SK-N-SH (cell line): ENCODE measurements at regions not wholly inside any gene's neighbourhood (a gene's known extent, or its start where the extent isn't known, plus 50 kb on each side); places are given as distances from the start of the nearest gene placed in this dataset.

Experiments
- CTCF ChIA-PET: fragments of 300-600, 350-600 bp; formaldehyde crosslinking; extraction: SDS; loops from one replicate; lab custom pipeline; 2021; lab: Yijun Ruan, JAX
- POLR2A ChIA-PET: fragments of 350-600 bp; sonication (Branson Sonifier 250); formaldehyde crosslinking; extraction: SDS; loops from one replicate; lab custom pipeline; 2020; ENCODE audit warnings: antibody characterized with exemption, inconsistent platforms; lab: Yijun Ruan, JAX
- DNase-seq: peaks from one replicate; pipeline ENCODE4 v3.0.0; 2012
- H2AFZ ChIP-seq: fragments of 200-600 bp; sonication (generic); 2 replicates; pipeline ENCODE4 v1.8.1; 2016; ENCODE audit warnings: antibody characterized with exemption, mild to moderate bottlenecking, low read depth
- H3F3A ChIP-seq: fragments of 200-600 bp; sonication (generic); replicated peaks from 2 replicates; pipeline ENCODE3; 2016; ENCODE audit warnings: antibody characterized with exemption, mild to moderate bottlenecking; ENCODE audit not compliant: insufficient read depth
- H3K27ac ChIP-seq, 2 experiments: fragments of 200-500 bp in 1 of 2; fragments of 200-600 bp in 1 of 2; sonication (Bioruptor generic) in 1 of 2; sonication (generic), shearing (Covaris generic) in 1 of 2; 2 replicates each; pipeline versions ENCODE4 v1.5.1 to v1.6.1; 2014 to 2016; ENCODE audit warnings: low read depth in 2 of 2, inconsistent platforms in 1 of 2, low read length in 1 of 2, mild to moderate bottlenecking in 1 of 2, mixed read lengths in 1 of 2
- H3K27me3 ChIP-seq: fragments of 200-600 bp; sonication (generic), shearing (Covaris generic); 2 replicates; pipeline ENCODE4 v1.6.1; 2016; ENCODE audit warnings: mixed run types; ENCODE audit not compliant: insufficient read depth
- H3K36me3 ChIP-seq, 2 experiments: fragments of 200-500 bp in 1 of 2; fragments of 200-600 bp in 1 of 2; sonication (Bioruptor generic) in 1 of 2; sonication (generic) in 1 of 2; replicated peaks in 1 of 2; 2 replicates each; pipeline versions ENCODE3 to v1.5.1; 2014 to 2016; ENCODE audit warnings: low read length in 1 of 2, mild to moderate bottlenecking in 1 of 2; ENCODE audit not compliant: insufficient read depth in 2 of 2, control insufficient read depth in 1 of 2
- H3K4me1 ChIP-seq, 2 experiments: fragments of 200-500 bp in 1 of 2; fragments of 200-600 bp in 1 of 2; sonication (Bioruptor generic) in 1 of 2; sonication (generic), shearing (Covaris generic) in 1 of 2; 2 replicates each; pipeline versions ENCODE4 v1.5.1 to v1.6.1; 2014 to 2016; ENCODE audit warnings: low read depth in 1 of 2, low read length in 1 of 2, mixed run types in 1 of 2; ENCODE audit not compliant: insufficient read depth in 2 of 2, control insufficient read depth in 1 of 2
- H3K4me2 ChIP-seq: fragments of 200-600 bp; sonication (generic), shearing (Covaris generic); 2 replicates; pipeline ENCODE4 v1.6.1; 2017; ENCODE audit warnings: mixed run types
- H3K4me3 ChIP-seq, 2 experiments: fragments of 200-500 bp in 1 of 2; fragments of 200-600 bp in 1 of 2; sonication (Bioruptor generic) in 1 of 2; sonication (generic), shearing (Covaris generic) in 1 of 2; 2 replicates each; pipeline versions ENCODE4 v1.5.1 to v1.8.1; 2014 to 2016; ENCODE audit warnings: low read depth in 2 of 2, inconsistent platforms in 1 of 2, low read length in 1 of 2, mild to moderate bottlenecking in 1 of 2, mixed read lengths in 1 of 2, moderate library complexity in 1 of 2
- H3K79me2 ChIP-seq: fragments of 200-600 bp; sonication (generic); 2 replicates; pipeline ENCODE4 v1.8.1; 2017; ENCODE audit warnings: mild to moderate bottlenecking; ENCODE audit not compliant: insufficient read depth
- H3K9ac ChIP-seq: fragments of 200-600 bp; sonication (generic); 2 replicates; pipeline ENCODE4 v1.6.1; 2017; ENCODE audit warnings: mixed run types
- H3K9me2 ChIP-seq: fragments of 200-600 bp; sonication (generic); 2 replicates; pipeline ENCODE4 v1.6.1; 2017; ENCODE audit warnings: mixed run types
- H3K9me3 ChIP-seq: fragments of 200-600 bp; sonication (generic); 2 replicates; pipeline ENCODE4 v1.6.1; 2017; ENCODE audit warnings: mixed run types, mild to moderate bottlenecking, moderate library complexity
- H4K20me1 ChIP-seq: fragments of 200-600 bp; sonication (generic); 2 replicates; pipeline ENCODE4 v1.6.1; 2017; ENCODE audit warnings: mild to moderate bottlenecking, mixed run types; ENCODE audit not compliant: insufficient read depth
- CHD2 ChIP-seq: fragments of 150-350 bp; IDR thresholded peaks from 2 replicates; pipeline ENCODE4 v1.6.1; 2018; ENCODE audit warnings: low read length; ENCODE audit not compliant: partially characterized antibody
- CTCF ChIP-seq: fragments of 200-600 bp; sonication (generic); IDR thresholded peaks from 2 replicates; pipeline ENCODE4 v1.6.1; 2017; ENCODE audit warnings: antibody characterized with exemption, mild to moderate bottlenecking, moderate library complexity
- ELF1 ChIP-seq: IDR thresholded peaks from 2 replicates; pipeline ENCODE4 v1.4.0; 2012
- FOSL2 ChIP-seq: IDR thresholded peaks from 2 replicates; pipeline ENCODE4 v1.4.0; 2012; ENCODE audit warnings: low read depth, mild to moderate bottlenecking, moderate library complexity, borderline replicate concordance
- FOXJ3 ChIP-seq: sonication (generic); formaldehyde crosslinking; IDR thresholded peaks from 2 replicates; pipeline ENCODE4 v1.5.1; 2020; ENCODE audit warnings: mild to moderate bottlenecking, missing genetic modification reagents
- GATA2 ChIP-seq: sonication (generic); formaldehyde crosslinking; IDR thresholded peaks from 2 replicates; pipeline ENCODE4 v1.5.0; 2020; ENCODE audit warnings: mild to moderate bottlenecking, missing genetic modification reagents
- MAX ChIP-seq: IDR thresholded peaks from 2 replicates; pipeline ENCODE4 v1.4.0; 2012; ENCODE audit warnings: low read depth
- NFIC ChIP-seq: IDR thresholded peaks from 2 replicates; pipeline ENCODE4 v1.4.0; 2012; ENCODE audit warnings: borderline replicate concordance
- POLR2AphosphoS5 ChIP-seq: IDR thresholded peaks from 2 replicates; pipeline ENCODE4 v1.6.1; 2012; ENCODE audit warnings: low read depth, low read length
- RFX5 ChIP-seq: IDR thresholded peaks from 2 replicates; pipeline ENCODE4 v1.6.1; 2012; ENCODE audit warnings: mild to moderate bottlenecking, improper control_type of control experiment, low read length
- SIN3A ChIP-seq: IDR thresholded peaks from 2 replicates; pipeline ENCODE4 v1.6.1; 2012; ENCODE audit warnings: low read depth, mild to moderate bottlenecking, low read length, moderate library complexity, borderline replicate concordance
- USF1 ChIP-seq: IDR thresholded peaks from 2 replicates; pipeline ENCODE4 v1.4.0; 2012; ENCODE audit warnings: low read depth, borderline replicate concordance
- USF2 ChIP-seq: fragments of 150-350 bp; IDR thresholded peaks from 2 replicates; pipeline ENCODE4 v1.6.1; 2017; ENCODE audit warnings: antibody characterized with exemption, low read length, low read depth, borderline replicate concordance
- YY1 ChIP-seq: IDR thresholded peaks from 2 replicates; pipeline ENCODE4 v1.4.0; 2012; ENCODE audit warnings: low read depth, mild to moderate bottlenecking
- ZBTB33 ChIP-seq: IDR thresholded peaks from 2 replicates; pipeline ENCODE4 v1.4.0; 2012; ENCODE audit warnings: low read depth, borderline replicate concordance
- WGBS: methylation state at CpG from one replicate; pipeline ENCODE4 v1.1.6; 2017; ENCODE audit warnings: low lambda C conversion rate; 5-methylcytosine and 5-hydroxymethylcytosine counted together
- TF ChIP-seq, protein P1 (sequence below): IDR thresholded peaks from 2 replicates; pipeline ENCODE4 v1.6.1; 2012; ENCODE audit warnings: mild to moderate bottlenecking, low read depth, low read length, moderate library complexity
- TF ChIP-seq, protein P2 (sequence below): IDR thresholded peaks from 2 replicates; pipeline ENCODE4; 2012

DNA sequence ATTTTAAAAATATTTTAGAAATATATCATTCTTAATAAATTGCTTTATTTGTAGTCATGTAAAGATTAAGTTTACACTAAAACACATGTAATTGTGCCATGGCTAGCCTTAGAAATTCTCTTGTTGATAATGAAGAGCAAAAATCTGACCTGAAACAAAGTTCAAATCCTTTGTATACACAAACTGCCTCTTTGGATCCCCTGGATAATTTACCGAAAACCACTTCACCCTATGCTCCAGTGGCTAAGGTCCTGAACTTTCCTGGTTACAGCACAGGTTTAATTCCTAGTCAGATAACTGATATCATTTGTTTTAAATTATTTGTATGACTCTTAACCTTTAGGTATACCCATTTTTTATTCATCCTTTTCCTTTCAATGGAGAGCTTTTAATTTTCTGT lies 1093.2 kb upstream of the ADGRL4 start:
- Histone ChIP-seq H3K9me2 (no peaks in the 10 kb centered on the region), H3K36me3 (no peaks in the 10 kb centered on the region), H3K27me3 (no peaks in the 10 kb centered on the region), H2AFZ (no peak overlapping the region), H3K4me1 (no peaks in the 10 kb centered on the region), H3K4me2 (no peak overlapping the region), H3K4me3 (no peak overlapping the region), H3K79me2 (no peaks in the 10 kb centered on the region), H3K9ac (no peak overlapping the region), H3K27ac (no peak overlapping the region), H4K20me1 (no peaks in the 10 kb centered on the region), H3K9me3 (no peaks in the 10 kb centered on the region), H3F3A (no peaks in the 10 kb centered on the region)
- WGBS: 47% methylated on average over 1 of the region's 1 CpG
- CTCF ChIA-PET: no interaction called here
- no peak for DNase-seq
- POLR2A ChIA-PET: no interaction called here
- TF ChIP-seq YY1 (no peak), CHD2 (no peak), ELF1 (no peak), USF1 (no peak), MAX (no peak), FOSL2 (no peak), SIN3A (no peak), RFX5 (no peak), USF2 (no peak), CTCF (no peak), FOXJ3 (CRISPR knock-in tag) (no peak), NFIC (no peak), ZBTB33 (no peak), POLR2AphosphoS5 (no peak), GATA2 (no peak)
- TF ChIP-seq, protein P1, sequence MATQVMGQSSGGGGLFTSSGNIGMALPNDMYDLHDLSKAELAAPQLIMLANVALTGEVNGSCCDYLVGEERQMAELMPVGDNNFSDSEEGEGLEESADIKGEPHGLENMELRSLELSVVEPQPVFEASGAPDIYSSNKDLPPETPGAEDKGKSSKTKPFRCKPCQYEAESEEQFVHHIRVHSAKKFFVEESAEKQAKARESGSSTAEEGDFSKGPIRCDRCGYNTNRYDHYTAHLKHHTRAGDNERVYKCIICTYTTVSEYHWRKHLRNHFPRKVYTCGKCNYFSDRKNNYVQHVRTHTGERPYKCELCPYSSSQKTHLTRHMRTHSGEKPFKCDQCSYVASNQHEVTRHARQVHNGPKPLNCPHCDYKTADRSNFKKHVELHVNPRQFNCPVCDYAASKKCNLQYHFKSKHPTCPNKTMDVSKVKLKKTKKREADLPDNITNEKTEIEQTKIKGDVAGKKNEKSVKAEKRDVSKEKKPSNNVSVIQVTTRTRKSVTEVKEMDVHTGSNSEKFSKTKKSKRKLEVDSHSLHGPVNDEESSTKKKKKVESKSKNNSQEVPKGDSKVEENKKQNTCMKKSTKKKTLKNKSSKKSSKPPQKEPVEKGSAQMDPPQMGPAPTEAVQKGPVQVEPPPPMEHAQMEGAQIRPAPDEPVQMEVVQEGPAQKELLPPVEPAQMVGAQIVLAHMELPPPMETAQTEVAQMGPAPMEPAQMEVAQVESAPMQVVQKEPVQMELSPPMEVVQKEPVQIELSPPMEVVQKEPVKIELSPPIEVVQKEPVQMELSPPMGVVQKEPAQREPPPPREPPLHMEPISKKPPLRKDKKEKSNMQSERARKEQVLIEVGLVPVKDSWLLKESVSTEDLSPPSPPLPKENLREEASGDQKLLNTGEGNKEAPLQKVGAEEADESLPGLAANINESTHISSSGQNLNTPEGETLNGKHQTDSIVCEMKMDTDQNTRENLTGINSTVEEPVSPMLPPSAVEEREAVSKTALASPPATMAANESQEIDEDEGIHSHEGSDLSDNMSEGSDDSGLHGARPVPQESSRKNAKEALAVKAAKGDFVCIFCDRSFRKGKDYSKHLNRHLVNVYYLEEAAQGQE: no peak
- TF ChIP-seq, protein P2, sequence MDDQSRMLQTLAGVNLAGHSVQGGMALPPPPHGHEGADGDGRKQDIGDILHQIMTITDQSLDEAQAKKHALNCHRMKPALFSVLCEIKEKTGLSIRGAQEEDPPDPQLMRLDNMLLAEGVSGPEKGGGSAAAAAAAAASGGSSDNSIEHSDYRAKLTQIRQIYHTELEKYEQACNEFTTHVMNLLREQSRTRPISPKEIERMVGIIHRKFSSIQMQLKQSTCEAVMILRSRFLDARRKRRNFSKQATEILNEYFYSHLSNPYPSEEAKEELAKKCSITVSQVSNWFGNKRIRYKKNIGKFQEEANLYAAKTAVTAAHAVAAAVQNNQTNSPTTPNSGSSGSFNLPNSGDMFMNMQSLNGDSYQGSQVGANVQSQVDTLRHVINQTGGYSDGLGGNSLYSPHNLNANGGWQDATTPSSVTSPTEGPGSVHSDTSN: no peak
